ENCODE measurements at regions not wholly inside any gene's neighbourhood (a gene's known extent, or its start where the extent isn't known, plus 50 kb on each side); places are given as distances from the start of the nearest gene placed in this dataset.

DNA sequence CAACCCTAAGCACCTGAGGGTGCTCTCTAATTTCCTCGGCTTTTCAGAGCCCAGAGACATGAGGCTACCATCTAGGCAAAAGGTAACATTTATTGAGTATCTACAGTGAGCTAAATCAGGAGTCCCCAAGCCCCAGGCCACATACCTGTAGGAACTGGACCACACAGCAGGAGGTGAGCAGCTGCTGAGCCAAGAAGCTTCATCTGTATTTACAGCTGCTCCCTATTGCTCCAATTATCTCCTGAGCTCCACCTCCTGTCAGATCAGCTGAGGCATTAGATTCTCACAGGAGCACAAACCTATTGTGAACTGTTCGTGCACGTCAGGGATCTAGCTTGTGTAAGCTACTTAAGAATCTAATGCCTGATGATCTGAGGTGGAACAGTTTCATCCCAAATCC is 70.2 kb downstream of the RND3 start:
- intact Hi-C loops (cut with micrococcal nuclease): no loop called here

DNA sequence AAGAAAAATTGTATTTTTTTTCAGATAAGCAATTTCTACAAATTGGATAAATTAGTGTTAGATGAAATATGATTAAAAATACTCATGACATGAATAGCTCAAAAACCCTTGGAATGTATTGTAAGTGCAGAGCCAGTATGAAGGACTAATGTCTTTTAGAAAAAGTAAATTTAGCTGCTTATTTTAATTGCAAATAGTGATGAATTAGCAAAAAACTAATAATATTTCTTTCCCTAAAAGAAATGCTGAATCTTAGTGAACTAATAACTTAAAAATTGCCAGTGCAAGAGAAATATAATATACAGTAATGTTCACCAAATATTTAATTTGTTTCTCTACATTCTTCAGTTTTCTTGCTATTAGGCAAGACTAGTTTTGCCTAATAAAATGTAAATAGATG is 72.4 kb downstream of the RND3 start:
- intact Hi-C loops (cut with micrococcal nuclease): no loop called here

GRCh38 chr2:150413910-150414309 is 73.6 kb downstream of the RND3 start:
- intact Hi-C loops (cut with micrococcal nuclease): no loop called here

DNA sequence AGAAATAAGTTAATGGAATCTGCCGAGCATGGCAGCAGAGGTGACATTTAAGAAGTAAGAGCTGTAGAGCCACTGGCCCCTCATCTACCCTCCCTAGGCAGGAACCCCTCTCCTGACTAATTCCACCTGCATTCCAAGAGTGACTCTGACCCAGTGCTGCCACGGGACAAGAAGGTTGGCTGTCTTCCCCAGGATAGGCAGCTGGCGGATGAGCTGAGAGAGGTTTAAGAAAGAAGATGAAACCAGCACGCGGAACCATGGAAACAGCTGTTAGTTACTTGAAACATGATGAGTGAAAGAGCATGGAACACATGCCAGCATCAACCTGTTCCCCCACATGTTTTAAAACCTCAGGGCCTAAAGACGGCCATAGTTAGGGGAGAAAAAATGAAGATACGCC is 74.1 kb downstream of the RND3 start:
- intact Hi-C loops (cut with micrococcal nuclease): no loop called here

- intact Hi-C loops (cut with micrococcal nuclease): no loop called here
These were observed 76.7 kb downstream of the RND3 start for GRCh38 chr2:150410809-150411208.

DNA sequence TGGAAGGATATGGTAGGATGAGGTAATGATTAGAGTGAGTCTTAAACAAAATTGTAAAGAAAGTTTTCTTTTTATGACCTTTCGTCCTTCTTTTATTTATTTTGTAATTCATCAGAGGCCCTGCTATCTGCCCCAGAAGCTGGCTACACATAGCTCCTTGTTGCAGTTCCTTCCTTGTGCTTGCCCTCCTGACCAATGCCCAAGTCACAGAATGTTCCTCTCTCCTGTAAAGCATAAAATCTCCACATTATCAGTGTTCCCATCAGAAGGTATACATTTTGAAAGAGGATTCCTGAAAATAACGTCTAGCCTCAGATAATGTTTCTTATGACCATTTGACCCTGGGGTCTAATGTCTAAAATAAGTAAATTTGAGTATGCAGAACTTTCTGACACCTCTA is 78.3 kb downstream of the RND3 start:
- intact Hi-C loops (cut with micrococcal nuclease): no loop called here

DNA sequence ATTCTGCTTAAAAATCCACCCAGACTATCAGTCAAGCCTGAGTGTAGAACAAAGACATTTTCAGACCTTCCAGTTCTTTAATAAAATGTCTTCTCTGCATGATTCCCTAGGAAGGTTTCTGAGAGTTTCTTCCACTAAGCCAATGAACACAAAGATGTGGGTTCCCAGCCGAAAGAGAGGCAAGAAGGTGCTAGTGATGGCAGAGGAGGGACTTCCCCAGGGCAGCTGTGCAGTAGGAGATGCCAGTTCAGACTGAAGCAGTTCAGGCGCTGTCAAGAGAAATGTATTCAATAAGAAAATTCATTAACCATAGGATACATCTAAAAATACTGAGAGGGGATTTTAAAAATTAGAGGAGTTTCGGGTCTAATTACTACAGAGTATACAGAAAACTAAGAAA is 83.3 kb downstream of the RND3 start:
- intact Hi-C loops (cut with micrococcal nuclease): no loop called here

DNA sequence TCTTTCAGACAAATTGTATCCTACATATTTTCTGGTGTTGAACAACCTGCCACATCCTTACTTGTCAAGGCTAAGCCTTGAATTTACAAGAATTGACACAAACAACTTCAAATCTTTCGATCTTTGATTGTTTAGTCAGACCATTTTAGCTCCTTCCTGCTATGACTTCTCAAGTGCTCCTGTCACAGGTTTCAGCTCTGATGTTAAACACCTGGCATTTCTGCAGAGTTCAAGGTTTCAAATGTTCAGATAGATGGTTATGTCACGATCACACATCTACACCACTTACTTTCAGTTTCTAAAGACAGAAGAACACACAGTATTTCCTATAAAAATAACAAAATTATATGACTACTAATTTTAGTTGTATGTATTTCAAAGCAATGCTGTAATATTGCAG is 84.0 kb downstream of the RND3 start:
- intact Hi-C loops (cut with micrococcal nuclease): no loop called here

GRCh38 chr2:150402953-150403352 is 84.5 kb downstream of the RND3 start:
- intact Hi-C loops (cut with micrococcal nuclease): no loop called here

DNA sequence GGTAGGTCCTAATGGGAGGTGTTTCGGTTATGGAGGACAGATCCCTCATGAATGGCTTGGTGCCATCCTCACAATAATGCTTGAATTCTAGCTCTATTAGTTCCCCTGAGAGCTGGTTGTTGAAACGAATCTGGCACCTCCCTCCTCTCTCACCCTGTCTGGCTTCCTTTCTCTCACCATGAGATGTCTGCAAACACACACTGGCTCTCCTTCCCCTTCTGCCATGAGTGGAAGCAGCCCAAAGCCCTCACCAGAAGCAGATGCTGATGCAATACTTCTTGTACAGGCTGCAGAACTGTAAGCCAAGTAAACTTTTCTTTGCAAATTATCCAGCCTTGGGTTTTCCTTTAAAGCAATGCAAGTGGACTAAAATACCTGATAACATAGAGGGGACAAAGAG is 86.6 kb downstream of the RND3 start:
- intact Hi-C loops (cut with micrococcal nuclease): no loop called here

- intact Hi-C loops (cut with micrococcal nuclease): no loop called here
These were observed 94.9 kb downstream of the RND3 start for GRCh38 chr2:150392614-150393013.

GRCh38 chr2:150391779-150392178 is 95.7 kb downstream of the RND3 start:
- intact Hi-C loops (cut with micrococcal nuclease): no loop called here

DNA sequence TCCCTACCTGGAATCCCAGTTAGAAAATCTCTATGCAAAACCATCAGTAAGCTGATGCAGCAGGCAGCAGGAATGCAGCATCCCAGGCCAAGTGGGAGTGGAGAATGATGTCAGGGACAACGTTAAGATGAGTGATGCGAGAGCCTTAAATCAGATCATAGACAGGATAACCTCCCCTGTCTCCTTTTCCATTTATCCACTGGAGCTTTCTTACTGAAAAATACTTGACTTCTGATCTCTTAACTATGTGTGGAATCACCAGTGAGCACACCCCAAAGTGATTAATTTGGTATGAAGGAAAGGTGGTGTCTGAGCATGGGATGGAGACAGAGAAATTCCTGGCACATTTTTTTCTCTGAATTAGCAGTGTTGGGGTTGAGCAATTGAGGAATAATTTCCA is 98.0 kb downstream of the RND3 start:
- intact Hi-C loops (cut with micrococcal nuclease): no loop called here

DNA sequence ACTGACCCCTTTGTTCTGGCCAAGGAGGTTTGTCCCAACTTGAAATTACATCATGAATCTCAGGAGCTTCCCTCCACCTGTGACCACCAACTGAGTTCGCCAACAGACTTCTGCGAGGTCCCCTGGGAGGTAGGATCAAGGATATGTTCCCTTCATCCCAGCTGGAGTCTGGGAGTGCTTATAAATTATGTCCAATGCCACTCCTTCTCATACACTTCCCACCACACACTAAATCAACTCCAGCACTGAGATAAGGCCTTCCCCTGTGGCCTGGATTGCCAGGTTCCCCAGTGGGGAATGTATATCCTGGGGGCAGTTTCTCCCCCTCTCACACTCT is 99.2 kb downstream of the RND3 start:
- intact Hi-C loops (cut with micrococcal nuclease): no loop called here

GRCh38 chr2:150387586-150388288 is 99.7 kb downstream of the RND3 start:
- intact Hi-C loops (cut with micrococcal nuclease): no loop called here

GRCh38 chr2:150385211-150385610 is 102.3 kb downstream of the RND3 start:
- intact Hi-C loops (cut with micrococcal nuclease): no loop called here

DNA sequence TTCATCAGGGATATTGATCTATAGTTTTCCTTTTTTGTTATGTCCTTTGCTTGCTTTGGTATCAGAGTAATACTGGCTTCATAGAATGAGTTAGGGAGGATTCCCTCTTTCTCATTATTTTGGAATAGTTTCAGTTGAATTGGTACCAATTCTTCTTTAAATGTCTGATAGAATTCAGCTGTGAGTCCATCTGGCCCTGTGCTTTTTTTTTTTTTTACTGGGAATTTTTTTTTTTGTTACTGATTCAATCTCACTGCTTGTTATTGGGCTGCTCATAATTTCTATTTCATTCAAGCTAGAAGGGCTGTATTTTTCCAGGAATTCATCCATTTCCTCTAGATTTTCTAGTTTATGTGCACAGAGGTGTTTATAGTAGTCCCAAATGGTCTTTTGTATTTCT is 103.9 kb downstream of the RND3 start:
- intact Hi-C loops (cut with micrococcal nuclease): no loop called here

GRCh38 chr2:150379166-150379565 is 108.3 kb downstream of the RND3 start:
- intact Hi-C loops (cut with micrococcal nuclease): no loop called here

DNA sequence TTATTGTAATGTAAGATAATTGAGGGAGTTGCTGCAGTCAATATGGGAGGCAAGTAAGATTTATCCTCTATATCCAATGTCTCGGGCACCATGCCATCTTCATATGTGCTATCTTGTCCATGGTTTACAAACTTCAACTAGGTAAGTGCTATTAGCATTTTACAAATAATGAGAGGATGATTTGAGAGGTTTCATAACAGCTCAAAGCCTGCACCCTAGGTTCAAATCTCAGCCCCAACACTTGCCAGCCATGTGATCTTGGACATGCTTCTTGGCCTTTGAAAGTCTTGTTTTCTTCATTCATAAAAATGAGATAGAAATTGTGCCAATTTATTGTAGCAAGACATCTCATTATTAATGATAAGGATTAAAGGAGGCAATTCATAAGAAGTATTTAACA is 108.8 kb downstream of the RND3 start:
- intact Hi-C loops (cut with micrococcal nuclease): no loop called here

GRCh38 chr2:150376553-150377335 is 110.7 kb downstream of the RND3 start:
- intact Hi-C loops (cut with micrococcal nuclease): no loop called here

DNA sequence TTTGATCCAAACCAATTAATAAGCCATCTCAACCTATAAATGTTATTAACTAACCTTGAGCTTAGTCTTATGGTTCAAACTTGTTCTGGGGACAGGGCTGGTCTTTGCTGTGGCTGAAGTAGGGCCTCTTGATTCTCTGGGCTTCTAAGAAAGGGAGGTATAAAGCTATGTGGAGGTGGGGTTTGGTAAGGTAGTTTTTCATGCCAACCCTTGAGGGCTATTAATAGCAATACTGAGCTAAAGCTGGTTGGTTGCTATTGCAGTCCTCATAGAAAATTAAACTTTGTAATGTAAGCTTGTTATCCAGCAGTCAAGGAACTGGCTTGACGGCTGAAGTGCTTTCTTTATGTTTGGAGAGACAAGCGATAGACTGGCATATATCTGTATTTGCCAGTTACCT is 112.1 kb downstream of the RND3 start:
- intact Hi-C loops (cut with micrococcal nuclease): no loop called here

DNA sequence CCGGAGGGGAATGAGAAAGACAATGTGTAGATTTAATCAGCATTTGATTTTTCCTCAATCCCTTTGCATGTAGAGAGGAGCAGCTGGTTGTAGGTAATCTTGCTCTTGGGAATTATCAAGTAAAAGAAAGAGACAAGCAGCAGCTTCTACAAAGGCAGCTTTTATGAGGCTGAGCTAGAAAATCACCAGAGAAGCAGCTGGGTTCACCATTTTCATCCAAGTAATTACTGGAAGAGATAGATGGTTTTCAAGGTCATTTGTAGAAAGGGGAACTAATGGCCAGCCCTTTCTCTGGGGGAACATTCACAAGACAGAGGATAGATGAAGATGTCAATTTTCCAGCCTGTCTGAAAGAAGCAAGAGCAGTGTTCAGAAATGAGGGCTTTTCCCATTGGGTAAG is 113.0 kb downstream of the RND3 start:
- intact Hi-C loops (cut with micrococcal nuclease): no loop called here

DNA sequence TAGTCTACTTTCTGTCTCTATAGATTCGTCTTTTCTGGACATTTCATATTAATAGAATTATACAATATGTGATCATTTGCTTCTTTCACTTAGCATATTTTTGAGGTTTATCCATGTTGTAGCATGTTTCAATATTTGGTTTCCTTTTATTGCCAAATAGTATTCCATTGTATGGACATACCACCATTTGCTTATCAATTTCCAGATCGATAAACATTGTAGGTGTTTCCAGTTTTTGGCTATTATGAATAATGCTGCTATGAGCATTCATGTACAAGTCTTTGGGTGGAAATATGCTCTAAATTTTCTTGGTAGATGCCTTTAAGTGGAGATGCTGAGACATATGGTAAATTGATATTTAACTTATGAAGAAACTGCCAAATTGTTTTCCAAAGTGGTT is 114.1 kb downstream of the RND3 start:
- intact Hi-C loops (cut with micrococcal nuclease): no loop called here

Measured in T-helper 1 cell treated with Interleukin-12 subunit alpha and Interleukin-12 subunit beta and Interleukin-4 antibody, amounts not matched to agents 30 ng/mL and 1 ng/mL, for 36 hours (primary cell).